GM18907 (cell line): ENCODE measurements at regions not wholly inside any gene's neighbourhood (a gene's known extent, or its start where the extent isn't known, plus 50 kb on each side); places are given as distances from the start of the nearest gene placed in this dataset.
"Not testable (repeated sequence)": the region's sequence is repeated elsewhere in the genome, so short reads cannot be mapped to it uniquely, and the experiment has no call there.

Source experiments
- ATAC-seq: cut with Tn5 transposase; IDR thresholded peaks from one replicate; pipeline ENCODE4 v1.9.1; 2021; ENCODE audit warnings: mild to moderate bottlenecking, moderate library complexity; ENCODE audit not compliant: unreplicated experiment

GRCh38 chr3:94401466-94401865 is 338.6 kb downstream of the NSUN3 start:
- no peak for ATAC-seq

GRCh38 chr3:94402126-94402525 is 339.3 kb downstream of the NSUN3 start:
- no peak for ATAC-seq

DNA sequence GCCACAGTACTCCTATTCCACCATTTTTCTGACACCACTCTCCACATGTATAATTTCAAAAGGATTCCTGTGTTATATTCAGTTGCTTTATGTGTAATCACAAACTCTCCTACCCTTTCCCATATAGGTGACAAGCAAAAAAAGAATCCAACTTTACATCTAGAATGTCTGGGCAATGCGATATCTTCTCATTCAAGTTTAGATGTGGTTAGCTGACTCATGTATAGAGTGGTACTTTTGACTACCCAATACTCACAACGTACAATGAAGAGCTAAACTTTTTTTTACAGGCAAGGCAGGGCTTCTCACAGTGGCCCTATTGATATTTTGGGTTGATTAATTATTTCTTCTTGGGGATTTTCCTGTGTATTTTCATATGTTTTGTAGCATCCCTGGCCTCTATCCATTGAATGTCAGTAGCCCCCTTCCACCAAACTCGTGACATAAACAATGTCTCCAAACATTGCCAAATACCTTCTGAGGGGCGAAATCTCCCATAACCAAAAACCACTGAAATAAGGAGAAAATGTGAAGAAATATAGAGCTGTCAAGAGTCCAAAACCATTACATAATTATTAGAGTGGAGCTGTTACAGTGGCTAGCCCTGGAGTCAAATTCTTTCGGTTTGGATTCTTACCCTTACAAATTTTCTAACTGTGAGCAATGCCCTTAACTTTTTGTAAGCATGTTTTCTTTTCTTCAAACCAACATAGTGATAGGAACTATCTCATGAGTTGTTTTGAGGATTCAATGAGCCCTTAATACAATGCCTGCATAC is 342.6 kb downstream of the NSUN3 start:
- ATAC-seq = no peak

- no peak for ATAC-seq
Observed at GRCh38 chr3:94406595-94406994, 343.7 kb downstream of the NSUN3 start.

DNA sequence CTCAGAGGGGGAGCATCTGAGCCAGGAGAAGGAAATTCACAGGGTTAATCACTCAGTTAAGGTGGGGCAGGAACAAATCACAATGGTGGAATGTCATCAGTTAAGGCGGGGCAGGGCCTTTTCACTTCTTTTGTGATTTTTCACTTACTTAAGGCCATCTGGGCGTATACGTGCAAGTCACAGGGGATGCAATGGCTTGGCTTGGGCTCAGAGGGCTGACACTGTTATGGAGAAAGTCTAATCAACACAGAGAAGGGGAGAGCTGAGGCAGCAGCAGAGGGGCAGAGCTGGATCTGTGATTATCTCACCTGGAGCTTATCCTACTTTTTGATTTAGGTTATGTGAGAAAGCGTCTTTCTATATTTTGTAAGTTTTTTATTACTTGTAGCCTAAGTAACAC is 350.1 kb downstream of the NSUN3 start:
- ATAC-seq = not testable (repeated sequence)

DNA sequence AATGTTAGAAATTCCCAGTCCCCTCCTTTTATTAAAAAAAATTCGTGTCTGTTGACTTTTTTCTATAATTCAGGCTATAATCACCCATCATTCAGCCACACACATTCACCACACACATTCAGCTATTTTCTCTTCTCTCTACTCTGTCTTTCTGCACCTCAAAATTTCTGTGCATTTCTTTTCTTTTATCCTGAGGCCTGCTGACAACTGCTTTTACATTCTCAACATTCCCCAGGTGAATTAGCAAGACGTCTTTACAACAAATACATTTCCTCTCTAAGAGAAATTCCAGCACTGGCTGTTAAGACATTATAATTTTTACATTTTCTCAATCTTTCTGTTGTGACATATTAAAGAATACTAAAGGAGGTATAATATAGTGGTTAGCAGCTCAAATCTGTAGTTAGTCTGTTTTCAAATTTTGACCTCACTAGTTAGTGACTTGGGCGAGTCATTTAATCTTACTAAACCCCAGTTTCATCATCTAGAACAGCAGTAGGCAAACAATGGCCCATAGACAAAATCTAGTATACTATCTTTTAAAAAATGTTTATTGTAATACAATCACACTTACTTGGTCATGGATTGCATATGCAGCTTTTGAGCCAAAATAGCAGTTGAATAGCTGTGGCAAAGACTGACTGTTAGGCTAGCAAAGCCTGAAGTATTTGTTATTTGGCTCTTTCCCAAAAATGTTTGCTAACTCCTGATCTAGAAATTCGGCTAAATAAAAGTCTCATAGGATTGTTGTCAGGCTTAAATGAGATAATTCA is 350.7 kb downstream of the NSUN3 start:
- ATAC-seq = no peak

- ATAC-seq = no peak
Observed at GRCh38 chr3:94414418-94414817, 351.6 kb downstream of the NSUN3 start.

DNA sequence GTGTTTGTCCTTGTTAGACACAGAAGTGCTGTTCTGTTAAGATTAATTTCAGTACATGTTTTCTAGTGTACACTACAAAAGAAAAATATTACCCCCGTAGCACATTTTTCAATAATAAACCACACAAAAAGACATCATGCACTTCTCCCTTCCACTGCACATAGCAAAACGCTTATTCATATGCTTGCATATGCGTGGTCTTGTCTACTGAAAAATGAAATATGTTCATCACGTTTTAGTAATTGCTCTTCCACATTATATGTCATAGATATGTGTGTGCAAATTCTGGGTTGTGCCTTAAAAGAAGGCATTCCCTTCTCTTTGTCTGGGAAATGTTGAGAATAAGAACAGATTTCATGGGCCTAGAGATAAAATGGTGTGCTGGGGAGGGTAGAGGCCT is 353.9 kb downstream of the NSUN3 start:
- ATAC-seq = no peak

DNA sequence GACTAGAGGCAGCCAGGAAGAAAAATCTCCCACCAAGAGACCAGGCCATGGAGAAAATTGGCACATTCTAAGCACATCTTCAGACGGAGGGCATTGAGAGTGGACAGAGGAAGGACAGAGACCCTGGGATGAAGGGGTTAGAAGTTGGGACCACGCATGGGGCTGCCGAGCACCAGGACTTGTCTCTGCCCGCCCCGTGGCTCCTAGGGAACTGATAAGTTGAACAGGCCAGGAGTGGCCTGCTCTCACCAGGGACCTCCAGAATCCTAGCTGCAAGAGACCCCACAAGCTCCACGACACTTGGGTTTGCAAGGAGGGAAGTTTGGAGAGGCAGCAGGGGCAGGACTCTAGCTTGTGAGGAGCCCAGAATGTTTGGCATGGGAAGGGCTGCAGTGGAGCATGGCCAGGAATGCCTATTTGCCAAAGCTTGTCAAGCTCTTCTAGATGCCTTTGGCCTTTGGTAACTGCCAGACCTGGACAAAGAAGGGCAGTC is 355.1 kb downstream of the NSUN3 start:
- ATAC-seq = no peak

- ATAC-seq = no peak
Observed at GRCh38 chr3:94420931-94421330, 358.1 kb downstream of the NSUN3 start.

DNA sequence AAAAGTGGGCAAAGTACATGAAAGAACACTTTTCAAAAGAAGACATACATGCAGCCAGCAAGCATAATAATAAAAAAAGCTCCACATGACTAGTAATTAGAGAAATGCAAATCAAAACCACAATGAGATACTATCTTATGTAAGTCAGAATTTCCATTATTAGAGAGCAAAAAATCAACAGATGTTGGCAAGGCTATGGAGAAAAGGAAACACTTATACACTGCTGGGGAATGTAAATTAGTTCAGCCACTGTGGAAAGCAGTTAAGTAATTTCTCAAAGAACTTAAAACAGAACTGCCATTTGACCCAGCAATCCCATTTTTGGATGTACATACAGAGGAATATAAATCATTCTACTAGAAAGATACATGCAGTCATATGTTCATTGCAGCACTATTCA is 360.7 kb downstream of the NSUN3 start:
- no peak for ATAC-seq

GRCh38 chr3:94429517-94429916 is 366.7 kb downstream of the NSUN3 start:
- no peak for ATAC-seq

- no peak for ATAC-seq
Observed at GRCh38 chr3:94431876-94432570, 369.2 kb downstream of the NSUN3 start.

DNA sequence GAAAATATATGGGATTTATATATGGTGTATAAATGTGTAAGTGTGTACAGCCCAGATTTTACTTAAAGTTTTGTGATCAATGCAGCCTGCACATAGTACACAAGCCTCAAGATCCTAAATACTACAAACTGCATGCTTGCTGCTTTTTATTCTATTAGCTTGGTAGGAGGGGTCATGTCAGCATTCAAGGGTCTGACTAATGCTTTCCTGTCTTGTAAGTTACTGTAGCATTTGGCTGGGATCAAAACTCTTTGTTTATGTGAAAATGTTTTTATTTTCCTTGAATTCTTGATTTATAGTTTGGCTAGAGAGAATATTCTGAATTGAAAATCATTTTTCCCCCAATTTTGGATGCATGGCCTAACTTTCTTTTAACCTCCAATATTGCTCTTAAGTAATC is 370.9 kb downstream of the NSUN3 start:
- ATAC-seq = no peak

DNA sequence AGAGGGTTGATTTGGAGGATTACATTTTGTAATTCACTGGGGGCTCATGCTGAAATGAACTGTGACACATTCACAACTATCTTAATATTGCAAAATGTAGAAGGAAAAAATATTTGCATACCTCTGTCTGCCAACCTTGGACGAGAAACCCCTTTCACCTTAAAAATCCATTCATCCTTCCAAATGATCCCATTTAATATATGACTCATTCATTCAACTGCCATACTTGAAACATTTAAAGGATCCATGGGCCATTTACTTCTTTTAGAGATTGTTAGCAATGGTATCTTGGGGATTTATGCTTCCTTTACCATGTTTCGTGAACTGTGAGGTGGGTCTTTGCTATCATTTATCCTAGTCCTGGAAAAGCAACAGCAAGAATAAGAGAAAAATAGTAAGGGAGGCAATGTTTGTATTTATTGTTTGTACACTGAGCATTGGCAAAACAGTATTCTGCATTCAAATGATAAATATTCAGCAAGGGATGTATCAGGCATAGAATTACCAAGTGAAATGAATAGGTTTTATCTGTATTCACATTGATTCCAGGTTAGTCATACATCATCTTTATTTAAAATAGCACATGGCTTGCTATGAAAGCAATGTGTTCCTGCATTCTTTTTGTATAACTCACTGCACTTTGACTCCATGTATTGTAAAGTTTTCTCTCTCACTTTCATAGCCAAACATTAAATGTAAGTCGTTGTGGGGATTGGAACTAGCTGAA is 378.1 kb downstream of the NSUN3 start:
- no peak for ATAC-seq

DNA sequence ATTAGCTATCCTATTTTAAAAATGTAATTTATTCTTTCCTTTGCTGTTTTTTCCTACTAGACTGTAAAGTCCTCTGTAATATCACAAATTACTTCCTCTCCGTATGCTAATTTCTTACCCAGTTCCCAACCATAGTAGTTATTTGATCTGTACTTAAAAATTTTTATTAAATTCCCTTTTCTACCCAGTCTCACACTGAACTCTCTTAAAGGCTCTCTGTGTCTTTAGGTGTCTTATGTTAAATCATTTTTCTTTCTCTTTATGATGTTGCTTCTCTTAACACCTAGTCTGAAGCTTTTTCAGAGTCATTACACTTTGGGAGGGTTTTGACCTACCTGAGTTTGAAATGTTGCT is 378.6 kb downstream of the NSUN3 start:
- ATAC-seq = no peak

GRCh38 chr3:94453864-94454263 is 391.0 kb downstream of the NSUN3 start:
- ATAC-seq = no peak

- no peak for ATAC-seq
Observed at GRCh38 chr3:94459167-94459566, 396.3 kb downstream of the NSUN3 start.

DNA sequence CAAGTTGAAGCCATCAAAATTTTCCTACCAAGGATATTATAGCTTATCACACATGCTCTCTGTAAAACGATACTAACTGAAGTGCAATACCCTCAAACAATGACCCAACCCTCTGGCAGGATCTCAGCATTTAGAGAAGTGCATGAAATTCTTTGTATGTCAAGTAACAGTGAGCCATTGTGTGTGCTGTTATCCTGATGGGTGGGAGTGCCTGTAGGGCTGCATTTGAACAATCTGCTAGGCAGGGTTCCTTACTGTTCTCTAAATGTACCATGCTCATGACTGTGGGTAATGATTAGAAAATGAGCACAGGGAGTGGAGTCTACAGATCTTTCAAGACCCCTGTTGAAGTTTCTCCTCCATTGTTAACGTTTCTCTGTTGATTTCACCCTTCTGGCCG is 398.1 kb downstream of the NSUN3 start:
- ATAC-seq = no peak

DNA sequence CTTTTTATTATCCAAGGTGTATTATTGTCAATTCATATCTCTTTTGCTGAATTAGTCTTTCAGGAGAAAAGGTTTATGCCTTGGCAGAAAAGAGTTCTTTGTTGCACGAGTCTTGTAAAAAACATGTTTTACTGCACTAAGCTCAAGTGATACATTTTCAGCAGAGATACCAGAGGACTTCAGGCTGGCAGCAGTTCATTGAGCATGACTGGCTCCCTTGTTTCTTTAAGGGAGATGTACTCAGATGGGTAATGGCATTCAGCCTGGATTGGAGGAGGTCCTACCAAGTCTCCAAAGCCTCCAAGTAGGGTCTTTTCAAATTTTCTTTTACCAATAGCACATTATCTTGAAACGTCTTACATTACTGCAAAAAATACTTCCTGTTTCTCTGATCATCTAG is 400.1 kb downstream of the NSUN3 start:
- ATAC-seq = no peak

DNA sequence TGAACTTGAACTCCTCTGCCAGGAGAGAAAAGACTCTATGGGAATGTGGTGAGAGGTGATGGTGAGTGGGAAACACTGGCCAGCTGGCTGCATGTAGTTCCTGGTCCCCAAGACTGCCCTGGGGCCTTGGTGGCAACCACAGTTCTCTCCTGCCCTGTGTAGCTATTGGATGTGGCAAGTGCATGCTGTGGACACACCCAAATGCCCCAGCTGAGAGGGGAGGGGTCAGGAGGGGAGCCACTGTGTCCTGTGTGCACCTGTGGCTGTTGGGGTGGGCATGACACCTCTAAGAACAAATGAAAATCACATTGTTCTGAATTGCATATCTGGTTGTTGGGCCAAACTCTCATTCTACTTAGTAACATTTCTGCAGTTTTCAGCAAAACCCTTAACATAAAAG is 409.6 kb downstream of the NSUN3 start:
- no peak for ATAC-seq
